A549 (cell line): ENCODE measurements at regions not wholly inside any gene's neighbourhood (a gene's known extent, or its start where the extent isn't known, plus 50 kb on each side); places are given as distances from the start of the nearest gene placed in this dataset.

Source experiments
- ATOH8 ChIP-seq: fragments of 250-450 bp; sonication (Bioruptor Pico); IDR thresholded peaks from 2 replicates; pipeline ENCODE4 v1.5.0; 2020; ENCODE audit warnings: low read depth, mild to moderate bottlenecking, moderate library complexity
- CHD2 ChIP-seq: fragments of 150-350 bp; IDR thresholded peaks from 2 replicates; pipeline ENCODE4 v1.6.1; 2014; ENCODE audit warnings: low read length; ENCODE audit not compliant: partially characterized antibody
- CTCF ChIP-seq: fragments of >200 bp; sonication (Bioruptor Twin); formaldehyde crosslinking; IDR thresholded peaks from 3 replicates; pipeline ENCODE4 v1.5.1; 2016
- EP300 ChIP-seq, 2 experiments: fragments of >200 bp; sonication (Bioruptor Twin); formaldehyde crosslinking; IDR thresholded peaks; 2 replicates in 1 of 2; 3 replicates in 1 of 2; pipeline ENCODE4 v1.6.1; 2016 to 2017
- FOSL2 ChIP-seq, 2 experiments: fragments of 450-650 bp in 1 of 2; fragments of >200 bp in 1 of 2; sonication (Bioruptor Twin) in 1 of 2; formaldehyde crosslinking; IDR thresholded peaks; 2 replicates each; pipeline versions ENCODE4 v1.5.0 to v1.6.1; 2016 to 2020; ENCODE audit warnings: mild to moderate bottlenecking in 1 of 2, moderate library complexity in 1 of 2
- MAX ChIP-seq: IDR thresholded peaks from 2 replicates; pipeline ENCODE4 v1.6.1; 2012
- NR3C1 ChIP-seq: fragments of >200 bp; sonication (Bioruptor Twin); formaldehyde crosslinking; IDR thresholded peaks from 3 replicates; pipeline ENCODE4 v1.6.1; 2017
- POLR2A ChIP-seq: IDR thresholded peaks from 2 replicates; pipeline ENCODE4 v1.6.1; 2012; ENCODE audit warnings: mild to moderate bottlenecking, low read length
- RAD21 ChIP-seq, 2 experiments: fragments of >200 bp in 1 of 2; sonication (Bioruptor Twin) in 1 of 2; formaldehyde crosslinking in 1 of 2; IDR thresholded peaks in 1 of 2; conservative IDR thresholded peaks in 1 of 2; 2 replicates in 1 of 2; 3 replicates in 1 of 2; pipeline ENCODE4 v1.6.1; 2012 to 2018; ENCODE audit warnings: inconsistent platforms in 1 of 2
- RFX5 ChIP-seq: fragments of 450-650 bp; IDR thresholded peaks from 2 replicates; pipeline ENCODE4 v1.7.1; 2014; ENCODE audit warnings: antibody characterized with exemption, mild to moderate bottlenecking, moderate library complexity
- USF2 ChIP-seq: fragments of 450-650 bp; IDR thresholded peaks from 2 replicates; pipeline ENCODE4 v1.6.1; 2014; ENCODE audit warnings: antibody characterized with exemption
- ZFP36 ChIP-seq: fragments of 450-650 bp; IDR thresholded peaks from 2 replicates; pipeline ENCODE4 v1.6.1; 2014; ENCODE audit warnings: borderline replicate concordance; ENCODE audit not compliant: partially characterized antibody

GRCh38 chr18:67590571-67591141 lies 74.1 kb upstream of the DSEL start:
- TF ChIP-seq RAD21 (conservative IDR thresholded peaks at IDR 0.05 in 1 of 2, IDR thresholded peaks at IDR 0.05 in 1 of 2), result no peak
- no peak for TF ChIP-seq CHD2
- no peak for TF ChIP-seq POLR2A
- no peak for TF ChIP-seq CTCF
- no peak for TF ChIP-seq NR3C1
- TF ChIP-seq MAX, result no peak
- TF ChIP-seq EP300 (IDR thresholded peaks at IDR 0.05), result no peak
- no peak for TF ChIP-seq FOSL2 (IDR thresholded peaks at IDR 0.05)
- TF ChIP-seq FOSL2 (CRISPR knock-in tag; IDR thresholded peaks at IDR 0.05), result no peak
- no peak for TF ChIP-seq USF2
- no peak for TF ChIP-seq ATOH8 (CRISPR knock-in tag)
- TF ChIP-seq RFX5, result no peak
- no peak for TF ChIP-seq ZFP36
